B cell (primary cell): ENCODE measurements at regions not wholly inside any gene's neighbourhood (a gene's known extent, or its start where the extent isn't known, plus 50 kb on each side); places are given as distances from the start of the nearest gene placed in this dataset.

Source experiments
- ATAC-seq: fragments of 200-7000 bp; cut with Tn5 transposase; one replicate; pipeline ENCODE4 v1.10.0; 2021; ENCODE audit warnings: low read depth, mild to moderate bottlenecking, moderate number of reproducible peaks, moderate library complexity
- CTCF ChIA-PET: fragments of 350-600 bp; sonication (Branson Sonifier 250); formaldehyde crosslinking; loops from one replicate; lab custom pipeline; 2021; ENCODE audit warnings: antibody characterized with exemption, inconsistent platforms; lab: Charles Lee
- POLR2A ChIA-PET: fragments of 350-600 bp; sonication (Branson Sonifier 250); formaldehyde crosslinking; loops from one replicate; lab custom pipeline; 2021; ENCODE audit warnings: antibody characterized with exemption; lab: Charles Lee
- DNase-seq: peaks from one replicate; pipeline ENCODE4 v3.0.0; 2013
- H2AFZ ChIP-seq: 2 replicates; pipeline ENCODE4 v1.6.1; 2012; ENCODE audit warnings: mild to moderate bottlenecking, low read depth, low read length; ENCODE audit not compliant: insufficient read depth, poor library complexity, severe bottlenecking
- H3K27ac ChIP-seq, 2 donors: 1 replicate in 1 of 2; 2 replicates in 1 of 2; pipeline ENCODE4 v1.5.1; 2012 to 2013; ENCODE audit warnings: low read length in 2 of 2, mild to moderate bottlenecking in 2 of 2, moderate library complexity in 1 of 2
- H3K27me3 ChIP-seq, 4 experiments: fragments of 200-600 bp in 1 of 4; sonication (generic) in 1 of 4; replicated peaks in 1 of 4; 1 replicate in 2 of 4; 2 replicates in 2 of 4; pipeline versions ENCODE4 v1.6.1 to v1.7.0; 2013 to 2016; ENCODE audit warnings: low read length in 3 of 4, mild to moderate bottlenecking in 2 of 4, mixed read lengths in 1 of 4, moderate library complexity in 1 of 4; ENCODE audit not compliant: insufficient read depth in 4 of 4, control insufficient read depth in 3 of 4; ENCODE audit errors: control extremely low read depth in 1 of 4
- H3K36me3 ChIP-seq, 2 experiments: replicated peaks in 1 of 2; 1 replicate in 1 of 2; 2 replicates in 1 of 2; pipeline versions ENCODE4 v1.6.1 to v1.7.1; 2013; ENCODE audit warnings: low read length in 1 of 2; ENCODE audit not compliant: insufficient read depth in 2 of 2, control insufficient read depth in 1 of 2; ENCODE audit errors: control extremely low read depth in 1 of 2, extremely low read depth in 1 of 2
- H3K4me1 ChIP-seq, 2 donors: fragments of 200-600 bp in 1 of 2; sonication (generic) in 1 of 2; 1 replicate in 1 of 2; 2 replicates in 1 of 2; pipeline versions ENCODE4 v1.5.1 to v1.6.1; 2013 to 2017; ENCODE audit warnings: low read length in 2 of 2; ENCODE audit not compliant: control insufficient read depth in 2 of 2, insufficient read depth in 2 of 2
- H3K4me2 ChIP-seq: replicated peaks from 2 replicates; pipeline ENCODE3; 2012; ENCODE audit warnings: mild to moderate bottlenecking, low read depth, low read length; ENCODE audit not compliant: poor library complexity, severe bottlenecking
- H3K4me3 ChIP-seq, 5 experiments: fragments of 200-600 bp in 1 of 5; sonication (generic) in 1 of 5; 1 replicate in 3 of 5; 2 replicates in 2 of 5; pipeline versions ENCODE4 v1.5.1 to v1.7.0; 2011 to 2016; ENCODE audit warnings: low read length in 4 of 5, mild to moderate bottlenecking in 4 of 5, low read depth in 2 of 5, control low read depth in 1 of 5, moderate library complexity in 1 of 5; ENCODE audit not compliant: insufficient read depth in 1 of 5; ENCODE audit errors: control extremely low read depth in 1 of 5, extremely low read depth in 1 of 5
- H3K79me2 ChIP-seq: fragments of 200-600 bp; sonication (generic); one replicate; pipeline ENCODE4 v1.6.0; 2016; ENCODE audit warnings: low read length; ENCODE audit not compliant: control insufficient read depth, insufficient read depth
- H3K9ac ChIP-seq: fragments of 200-600 bp; sonication (generic); 2 replicates; pipeline ENCODE4 v1.6.1; 2017; ENCODE audit warnings: mild to moderate bottlenecking, low read length, moderate library complexity
- H3K9me3 ChIP-seq, 3 donors: one replicate each; pipeline versions ENCODE4 v1.6.1 to v1.7.1; 2013; ENCODE audit warnings: low read length in 2 of 3; ENCODE audit not compliant: control insufficient read depth in 2 of 3, insufficient read depth in 1 of 3; ENCODE audit errors: control extremely low read depth in 1 of 3
- H4K20me1 ChIP-seq: 2 replicates; pipeline ENCODE4 v1.6.0; 2012; ENCODE audit warnings: mild to moderate bottlenecking, low read length; ENCODE audit not compliant: insufficient read depth, control insufficient read depth, poor library complexity, severe bottlenecking
- H3K27ac Mint-ChIP-seq: one replicate; pipeline ENCODE4 v1.8.0; 2021; ENCODE audit warnings: mixed read lengths
- H3K27me3 Mint-ChIP-seq: one replicate; pipeline ENCODE4 v1.8.0; 2021; ENCODE audit warnings: mixed read lengths
- H3K4me1 Mint-ChIP-seq: one replicate; pipeline ENCODE4 v1.8.0; 2021; ENCODE audit warnings: mixed read lengths
- H3K4me3 Mint-ChIP-seq: one replicate; pipeline ENCODE4 v1.8.0; 2021; ENCODE audit warnings: mixed read lengths
- H3K9me3 Mint-ChIP-seq: one replicate; pipeline ENCODE4 v1.8.0; 2022; ENCODE audit warnings: mixed read lengths; ENCODE audit not compliant: insufficient read depth
- CTCF ChIP-seq: fragments of 200-600 bp; IDR thresholded peaks from one replicate; pipeline ENCODE4 v1.8.0; 2022; ENCODE audit warnings: antibody characterized with exemption, mild to moderate bottlenecking
- EZH2 ChIP-seq: IDR thresholded peaks from 2 replicates; pipeline ENCODE4 v1.6.1; 2012; ENCODE audit warnings: borderline replicate concordance, low read depth, mild to moderate bottlenecking, moderate library complexity, low read length; ENCODE audit not compliant: insufficient read depth, poor library complexity, severe bottlenecking
- WGBS: methylation state at CpG from one replicate; pipeline ENCODE4 v1.1.5; 2013; ENCODE audit warnings: missing lambda C conversion rate; ENCODE audit not compliant: insufficient coverage; 5-methylcytosine and 5-hydroxymethylcytosine counted together
- intact Hi-C: fragments of 100-400 bp; cut with micrococcal nuclease; formaldehyde crosslinking; loops from one replicate; pipeline ENCODE4 v1.10.0; 2022

GRCh38 chr16:86199182-86199581 lies 300.2 kb downstream of the IRF8 start:
- no peaks in the 10 kb centered on the region for H3K4me1 Mint-ChIP-seq
- Histone ChIP-seq H3K4me1 (no peaks in the 10 kb centered on the region), H3K4me2 (no peak overlapping the region), H3K79me2 (no peaks in the 10 kb centered on the region), H4K20me1 (no peaks in the 10 kb centered on the region), H2AFZ (no peak overlapping the region), H3K4me3 (no peak overlapping the region), H3K9ac (no peak overlapping the region), H3K9me3 (no peaks in the 10 kb centered on the region), H3K27me3 (peaks cover 0 to 46% (median 14%) of the 10 kb centered on the region in 4 experiments), H3K27ac (no peak overlapping the region), H3K36me3 (no peaks in the 10 kb centered on the region)
- H3K27me3 Mint-ChIP-seq = peaks cover 53% of the 10 kb centered on the region
- no peak overlapping the region for H3K4me3 Mint-ChIP-seq
- DNase-seq (no peak), ATAC-seq (no peak)
- H3K27ac Mint-ChIP-seq = no peak overlapping the region
- WGBS = 42% methylated on average over 2 of the region's 7 CpGs
- POLR2A ChIA-PET = no interaction called here
- CTCF ChIA-PET = no interaction called here
- H3K9me3 Mint-ChIP-seq = no peaks in the 10 kb centered on the region
- intact Hi-C loops = no loop called here
- TF ChIP-seq EZH2 = no peak
- no peak for TF ChIP-seq CTCF

GRCh38 chr16:86199871-86200695 lies 301.1 kb downstream of the IRF8 start:
- no peak for DNase-seq
- Mint-ChIP-seq H3K4me3 (no peak overlapping the region), H3K27ac (no peak overlapping the region), H3K9me3 (no peaks in the 10 kb centered on the region), H3K27me3 (peaks cover 50% of the 10 kb centered on the region), H3K4me1 (no peaks in the 10 kb centered on the region)
- ChIA-PET POLR2A (no interaction called here), CTCF (no interaction called here)
- H3K27ac ChIP-seq = no peak overlapping the region
- H3K4me3 ChIP-seq = no peak overlapping the region
- peaks cover 0 to 40% (median 14%) of the 10 kb centered on the region in 4 experiments for H3K27me3 ChIP-seq
- no peaks in the 10 kb centered on the region for H3K79me2 ChIP-seq
- 73% methylated on average over 12 of the region's 28 CpGs for WGBS
- TF ChIP-seq EZH2 (no peak), CTCF (no peak)
- no peak overlapping the region for H3K4me2 ChIP-seq
- H3K4me1 ChIP-seq = no peaks in the 10 kb centered on the region
- intact Hi-C loops = no loop called here
- no peak overlapping the region for H3K9ac ChIP-seq
- H4K20me1 ChIP-seq = no peaks in the 10 kb centered on the region
- ATAC-seq = no peak
- H2AFZ ChIP-seq = no peak overlapping the region
- H3K9me3 ChIP-seq = no peaks in the 10 kb centered on the region
- H3K36me3 ChIP-seq = no peaks in the 10 kb centered on the region
